ENCODE measurements at regions not wholly inside any gene's neighbourhood (a gene's known extent, or its start where the extent isn't known, plus 50 kb on each side); places are given as distances from the start of the nearest gene placed in this dataset.

- no peak for DNase-seq
Measured at GRCh38 chr3:30225021-30225420, 381.4 kb upstream of the TGFBR2 start.

GRCh38 chr3:30226601-30227151 lies 379.7 kb upstream of the TGFBR2 start:
- DNase-seq, result no peak

GRCh38 chr3:30227571-30228301 lies 378.7 kb upstream of the TGFBR2 start:
- DNase-seq, result peak; percentile 88

- no peak for DNase-seq
Measured at GRCh38 chr3:30228302-30228631, 378.1 kb upstream of the TGFBR2 start.

GRCh38 chr3:30231277-30232141 lies 374.9 kb upstream of the TGFBR2 start:
- peak; percentile 64 for DNase-seq

GRCh38 chr3:30232142-30232541 lies 374.3 kb upstream of the TGFBR2 start:
- peak; percentile 73 for DNase-seq

GRCh38 chr3:30233913-30234646 lies 372.3 kb upstream of the TGFBR2 start:
- no peak for DNase-seq

- no peak for DNase-seq
Measured at GRCh38 chr3:30236011-30236410, 370.4 kb upstream of the TGFBR2 start.

GRCh38 chr3:30241721-30242120 lies 364.7 kb upstream of the TGFBR2 start:
- DNase-seq, result no peak

GRCh38 chr3:30245858-30246622 lies 360.4 kb upstream of the TGFBR2 start:
- no peak for DNase-seq

- no peak for DNase-seq
Measured at GRCh38 chr3:30248423-30248822, 358.0 kb upstream of the TGFBR2 start.

- DNase-seq, result no peak
Measured at GRCh38 chr3:30252474-30252873, 353.9 kb upstream of the TGFBR2 start.

- no peak for DNase-seq
Measured at GRCh38 chr3:30253832-30254231, 352.6 kb upstream of the TGFBR2 start.

GRCh38 chr3:30256474-30256873 lies 349.9 kb upstream of the TGFBR2 start:
- DNase-seq, result peak; percentile 65

- no peak for DNase-seq
Measured at GRCh38 chr3:30258426-30259392, 347.7 kb upstream of the TGFBR2 start.

- no peak for DNase-seq
Measured at GRCh38 chr3:30259730-30260129, 346.7 kb upstream of the TGFBR2 start.

- DNase-seq, result peak; percentile 15
Measured at GRCh38 chr3:30260762-30261161, 345.6 kb upstream of the TGFBR2 start.

- no peak for DNase-seq
Measured at GRCh38 chr3:30263238-30263924, 343.0 kb upstream of the TGFBR2 start.

GRCh38 chr3:30263925-30264313 lies 342.5 kb upstream of the TGFBR2 start:
- no peak for DNase-seq

- DNase-seq, result no peak
Measured at GRCh38 chr3:30266524-30266923, 339.9 kb upstream of the TGFBR2 start.

- no peak for DNase-seq
Measured at GRCh38 chr3:30268288-30268687, 338.1 kb upstream of the TGFBR2 start.

Measured in EL (cell line).